OCI-LY3 (cell line): ENCODE measurements at regions not wholly inside any gene's neighbourhood (a gene's known extent, or its start where the extent isn't known, plus 50 kb on each side); places are given as distances from the start of the nearest gene placed in this dataset.

Experiments used
- H2AFZ ChIP-seq: fragments of 200-600, 300-600 bp; shearing (Covaris generic); 2 replicates; pipeline ENCODE4 v1.6.0; 2014; ENCODE audit warnings: antibody characterized with exemption, low read depth, low read length
- H3K27ac ChIP-seq: fragments of 200-600, 300-600 bp; sonication (generic); 2 replicates; pipeline ENCODE4 v1.5.1; 2014; ENCODE audit warnings: mild to moderate bottlenecking, low read length, moderate library complexity, mixed read lengths
- H3K27me3 ChIP-seq: fragments of 200-600, 300-600 bp; sonication (generic); 2 replicates; pipeline ENCODE4 v1.6.1; 2014; ENCODE audit warnings: low read depth, low read length, mixed read lengths
- H3K36me3 ChIP-seq: fragments of 200-600, 300-600 bp; sonication (generic); replicated peaks from 2 replicates; pipeline ENCODE3; 2014; ENCODE audit warnings: low read depth, low read length, mixed read lengths
- H3K4me1 ChIP-seq: fragments of 300-600, 200-600 bp; sonication (generic); 2 replicates; pipeline ENCODE4 v1.6.1; 2014; ENCODE audit warnings: low read length, mixed read lengths
- H3K4me2 ChIP-seq: fragments of 200-600, 300-600 bp; sonication (generic); 2 replicates; pipeline ENCODE4 v1.6.1; 2014; ENCODE audit warnings: low read length, mixed read lengths
- H3K4me3 ChIP-seq: fragments of 300-600, 200-600 bp; sonication (generic); 2 replicates; pipeline ENCODE4 v1.5.1; 2014; ENCODE audit warnings: antibody characterized with exemption, mild to moderate bottlenecking, low read length, moderate library complexity
- H3K79me2 ChIP-seq: fragments of 300-600, 200-600 bp; shearing (Covaris generic); 2 replicates; pipeline ENCODE4 v1.6.1; 2014; ENCODE audit warnings: mild to moderate bottlenecking, low read length, mixed read lengths
- H3K9ac ChIP-seq: fragments of 300-600, 200-600 bp; shearing (Covaris generic); 2 replicates; pipeline ENCODE4 v1.6.0; 2014; ENCODE audit warnings: mild to moderate bottlenecking, low read length, moderate library complexity
- H3K9me3 ChIP-seq: fragments of 200-600, 300-600 bp; shearing (Covaris generic); 2 replicates; pipeline ENCODE4 v1.6.1; 2014; ENCODE audit warnings: low read length, mixed read lengths; ENCODE audit not compliant: insufficient read depth
- H4K20me1 ChIP-seq: fragments of 200-600, 300-600 bp; sonication (generic); 2 replicates; pipeline ENCODE4 v1.6.1; 2016; ENCODE audit warnings: low read length, mixed read lengths; ENCODE audit not compliant: insufficient read depth
- EZH2phosphoT487 ChIP-seq: fragments of 200-600 bp; shearing (Covaris generic); IDR thresholded peaks from 2 replicates; pipeline ENCODE4 v1.6.1; 2018; ENCODE audit warnings: antibody characterized with exemption, mixed run types, low read depth
- TF ChIP-seq, protein P1 (sequence below): fragments of 200-600, 300-600 bp; sonication (generic); IDR thresholded peaks from 2 replicates; pipeline ENCODE4 v1.5.1; 2014; ENCODE audit warnings: antibody characterized with exemption, low read length, low read depth

GRCh38 chr1:234722904-234723720 lies 113.1 kb upstream of the IRF2BP2 start:
- Histone ChIP-seq H3K9ac (no peak overlapping the region), H2AFZ (no peak overlapping the region), H3K4me2 (no peak overlapping the region), H3K4me3 (no peak overlapping the region), H3K27ac (no peak overlapping the region), H3K27me3 (0 out of 2 replicates have a peak, but pooled peaks cover 5% of the 10 kb centered on the region), H3K79me2 (no peaks in the 10 kb centered on the region), H4K20me1 (no peaks in the 10 kb centered on the region), H3K4me1 (peaks cover 46% of the 10 kb centered on the region), H3K36me3 (no peaks in the 10 kb centered on the region), H3K9me3 (no peaks in the 10 kb centered on the region)
- no peak for TF ChIP-seq EZH2phosphoT487
- TF ChIP-seq, protein P1, sequence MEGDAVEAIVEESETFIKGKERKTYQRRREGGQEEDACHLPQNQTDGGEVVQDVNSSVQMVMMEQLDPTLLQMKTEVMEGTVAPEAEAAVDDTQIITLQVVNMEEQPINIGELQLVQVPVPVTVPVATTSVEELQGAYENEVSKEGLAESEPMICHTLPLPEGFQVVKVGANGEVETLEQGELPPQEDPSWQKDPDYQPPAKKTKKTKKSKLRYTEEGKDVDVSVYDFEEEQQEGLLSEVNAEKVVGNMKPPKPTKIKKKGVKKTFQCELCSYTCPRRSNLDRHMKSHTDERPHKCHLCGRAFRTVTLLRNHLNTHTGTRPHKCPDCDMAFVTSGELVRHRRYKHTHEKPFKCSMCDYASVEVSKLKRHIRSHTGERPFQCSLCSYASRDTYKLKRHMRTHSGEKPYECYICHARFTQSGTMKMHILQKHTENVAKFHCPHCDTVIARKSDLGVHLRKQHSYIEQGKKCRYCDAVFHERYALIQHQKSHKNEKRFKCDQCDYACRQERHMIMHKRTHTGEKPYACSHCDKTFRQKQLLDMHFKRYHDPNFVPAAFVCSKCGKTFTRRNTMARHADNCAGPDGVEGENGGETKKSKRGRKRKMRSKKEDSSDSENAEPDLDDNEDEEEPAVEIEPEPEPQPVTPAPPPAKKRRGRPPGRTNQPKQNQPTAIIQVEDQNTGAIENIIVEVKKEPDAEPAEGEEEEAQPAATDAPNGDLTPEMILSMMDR = no peak

DNA sequence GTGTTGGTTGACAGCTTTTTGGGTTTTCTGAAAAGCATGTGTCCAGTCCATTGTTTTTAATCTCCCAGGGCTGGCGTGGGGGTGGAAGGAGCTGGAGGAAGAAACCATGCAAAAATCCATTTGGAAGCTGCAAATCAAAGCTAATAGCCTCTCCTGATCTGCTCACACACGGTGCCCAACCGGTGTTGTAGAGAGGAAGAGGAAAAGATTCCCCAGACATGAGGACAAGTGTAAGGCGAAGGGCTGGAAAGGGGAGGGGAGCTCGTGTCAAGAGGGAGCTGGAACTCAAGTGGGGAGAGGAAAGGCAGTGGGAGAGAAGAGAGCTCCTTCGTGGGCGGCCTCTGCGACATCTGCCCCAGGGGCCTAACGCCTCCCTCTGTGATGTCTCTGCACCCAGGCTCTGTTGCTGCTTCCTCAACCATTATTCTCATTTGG lies 112.3 kb upstream of the IRF2BP2 start:
- 0 out of 2 replicates have a peak, but pooled peaks cover 5% of the 10 kb centered on the region for H3K27me3 ChIP-seq
- no peaks in the 10 kb centered on the region for H4K20me1 ChIP-seq
- H3K9ac ChIP-seq = no peak overlapping the region
- TF ChIP-seq, protein P1 = no peak
- no peak for TF ChIP-seq EZH2phosphoT487
- no peaks in the 10 kb centered on the region for H3K9me3 ChIP-seq
- no peak overlapping the region for H3K4me3 ChIP-seq
- no peak overlapping the region for H3K27ac ChIP-seq
- H3K79me2 ChIP-seq = no peaks in the 10 kb centered on the region
- no peak overlapping the region for H3K4me2 ChIP-seq
- no peak overlapping the region for H2AFZ ChIP-seq
- no peaks in the 10 kb centered on the region for H3K36me3 ChIP-seq
- peaks cover 38% of the 10 kb centered on the region for H3K4me1 ChIP-seq

DNA sequence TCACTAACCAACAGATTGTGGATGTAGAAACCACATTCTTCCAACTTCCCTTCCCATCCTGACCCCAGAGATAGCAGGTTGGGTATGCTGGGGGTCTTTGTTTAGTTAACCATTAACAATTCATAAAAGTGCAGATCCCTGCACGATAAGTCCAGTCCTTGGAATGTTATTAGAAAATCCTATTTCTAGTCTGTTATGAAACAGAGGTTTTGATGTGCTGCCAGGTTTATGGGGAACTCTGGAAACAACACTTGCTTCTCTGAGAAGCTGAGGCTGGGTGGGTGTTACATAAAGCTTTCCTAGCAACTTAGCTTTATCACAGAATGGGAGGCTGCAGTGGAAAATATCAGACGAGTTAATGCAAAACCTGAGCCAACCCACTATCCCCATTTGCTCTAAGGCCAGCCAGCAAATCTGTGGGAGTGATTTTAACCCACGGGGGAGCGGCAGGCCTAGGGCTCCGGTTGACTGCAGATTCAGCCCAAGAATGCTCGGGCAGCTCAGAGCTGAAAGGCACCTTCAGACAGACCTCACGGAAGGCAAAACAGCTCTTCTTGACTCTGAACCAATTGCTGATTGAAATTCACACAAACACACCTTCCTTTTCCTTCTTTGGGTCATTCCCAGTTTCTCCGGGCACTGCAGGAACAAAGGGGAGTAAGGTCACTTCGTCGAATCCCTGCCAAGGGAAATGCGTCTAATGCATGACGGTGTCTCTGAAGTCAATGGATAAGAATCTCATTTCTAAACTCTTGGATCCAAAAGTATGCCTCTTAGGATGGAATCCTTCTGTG lies 111.7 kb upstream of the IRF2BP2 start:
- 0 out of 2 replicates have a peak, but pooled peaks cover 5% of the 10 kb centered on the region for H3K27me3 ChIP-seq
- H4K20me1 ChIP-seq = no peaks in the 10 kb centered on the region
- H3K27ac ChIP-seq = no peak overlapping the region
- no peak overlapping the region for H3K9ac ChIP-seq
- H3K79me2 ChIP-seq = no peaks in the 10 kb centered on the region
- H3K4me3 ChIP-seq = no peak overlapping the region
- TF ChIP-seq, protein P1 = no peak
- TF ChIP-seq EZH2phosphoT487 = no peak
- H2AFZ ChIP-seq = no peak overlapping the region
- peaks cover 32% of the 10 kb centered on the region for H3K4me1 ChIP-seq
- no peak overlapping the region for H3K4me2 ChIP-seq
- no peaks in the 10 kb centered on the region for H3K9me3 ChIP-seq
- H3K36me3 ChIP-seq = no peaks in the 10 kb centered on the region
